Fibroblast of lung (primary cell): ENCODE measurements at regions not wholly inside any gene's neighbourhood (a gene's known extent, or its start where the extent isn't known, plus 50 kb on each side); places are given as distances from the start of the nearest gene placed in this dataset.

Experiments
- DNase-seq, 2 donors: peaks; one replicate each; pipeline versions ENCODE4 v3.0.0 to v3.0.0-alpha.2; 2010; ENCODE audit warnings: low read depth in 2 of 2
- H2AFZ ChIP-seq: 2 replicates; pipeline ENCODE4 v1.5.1; 2012; ENCODE audit warnings: low read length, control low read depth, inconsistent platforms
- H3K27ac ChIP-seq: 2 replicates; pipeline ENCODE4 v1.5.1; 2011; ENCODE audit warnings: low read length, control low read depth; ENCODE audit not compliant: insufficient read depth
- H3K27me3 ChIP-seq: 2 replicates; pipeline ENCODE4 v1.5.1; 2011; ENCODE audit warnings: mild to moderate bottlenecking, low read length; ENCODE audit not compliant: control insufficient read depth, insufficient read depth
- H3K36me3 ChIP-seq: 2 replicates; pipeline ENCODE4 v1.5.1; 2011; ENCODE audit warnings: low read length; ENCODE audit not compliant: control insufficient read depth, insufficient read depth
- H3K4me1 ChIP-seq: 2 replicates; pipeline ENCODE4 v1.5.1; 2011; ENCODE audit warnings: low read length; ENCODE audit not compliant: control insufficient read depth, insufficient read depth; ENCODE audit errors: extremely low read depth
- H3K4me2 ChIP-seq: 2 replicates; pipeline ENCODE4 v1.5.1; 2011; ENCODE audit warnings: low read length, control low read depth; ENCODE audit not compliant: insufficient read depth; ENCODE audit errors: extremely low read depth
- H3K4me3 ChIP-seq, 4 experiments: fragments of 200-600 bp in 1 of 4; sonication (generic) in 1 of 4; replicated peaks in 1 of 4; 2 replicates each; pipeline ENCODE4 v1.5.1; 2011 to 2016; ENCODE audit warnings: low read length in 4 of 4, low read depth in 3 of 4, mild to moderate bottlenecking in 3 of 4, control low read depth in 2 of 4, inconsistent platforms in 1 of 4, mixed read lengths in 1 of 4; ENCODE audit not compliant: insufficient read depth in 1 of 4; ENCODE audit errors: control extremely low read depth in 1 of 4
- H3K79me2 ChIP-seq: 2 replicates; pipeline ENCODE4 v1.5.1; 2012; ENCODE audit warnings: mild to moderate bottlenecking, low read length, inconsistent platforms; ENCODE audit not compliant: control insufficient read depth, insufficient read depth
- H3K9ac ChIP-seq: 2 replicates; pipeline ENCODE4 v1.5.1; 2011; ENCODE audit warnings: mild to moderate bottlenecking, low read length, control low read depth; ENCODE audit not compliant: insufficient read depth
- H3K9me3 ChIP-seq: 2 replicates; pipeline ENCODE4 v1.5.1; 2012; ENCODE audit warnings: low read depth, low read length; ENCODE audit not compliant: control insufficient read depth, insufficient read depth
- H4K20me1 ChIP-seq: 2 replicates; pipeline ENCODE4 v1.5.1; 2011; ENCODE audit warnings: low read length; ENCODE audit not compliant: control insufficient read depth, insufficient read depth; ENCODE audit errors: extremely low read depth
- EZH2 ChIP-seq: IDR thresholded peaks from 2 replicates; pipeline ENCODE4 v1.5.1; 2012; ENCODE audit warnings: low read length, control low read depth, mild to moderate bottlenecking; ENCODE audit errors: missing control alignments
- TF ChIP-seq, protein P1 (sequence below), 2 donors: IDR thresholded peaks in 1 of 2; conservative IDR thresholded peaks in 1 of 2; 1 replicate in 1 of 2; 2 replicates in 1 of 2; pipeline ENCODE4 v1.5.1; 2011 to 2012; ENCODE audit warnings: low read length in 2 of 2, control low read depth in 1 of 2, inconsistent platforms in 1 of 2, low read depth in 1 of 2, mild to moderate bottlenecking in 1 of 2

DNA sequence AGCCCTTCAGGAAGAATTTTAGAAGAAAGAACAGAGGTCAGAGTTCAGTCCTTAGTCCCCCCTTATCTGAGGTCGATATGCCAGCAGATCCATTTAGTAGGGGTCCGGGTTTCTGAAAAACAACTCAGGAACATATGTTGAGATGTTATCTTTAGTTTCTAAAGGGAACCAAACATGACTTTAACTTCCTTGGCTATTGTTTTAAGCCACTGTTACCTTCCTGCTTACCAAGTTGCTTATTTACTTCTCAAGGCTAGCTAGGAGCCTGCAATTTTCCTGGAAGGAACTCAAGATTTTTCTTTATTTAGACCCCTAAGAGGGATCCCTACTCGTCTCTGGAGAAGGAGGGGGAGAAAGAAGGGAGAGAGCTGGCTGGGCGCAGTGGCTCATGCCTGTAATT, 54.3 kb downstream of the KCNC4 start:
- Histone ChIP-seq H3K4me2 (no peak overlapping the region), H3K4me1 (no peaks in the 10 kb centered on the region), H3K9ac (no peak overlapping the region), H3K27ac (no peak overlapping the region), H3K27me3 (peaks cover 11% of the 10 kb centered on the region), H3K4me3 (no peak overlapping the region), H2AFZ (no peak overlapping the region), H3K9me3 (no peaks in the 10 kb centered on the region), H3K36me3 (no peaks in the 10 kb centered on the region), H3K79me2 (no peaks in the 10 kb centered on the region), H4K20me1 (no peaks in the 10 kb centered on the region)
- no peak for DNase-seq
- TF ChIP-seq, protein P1, sequence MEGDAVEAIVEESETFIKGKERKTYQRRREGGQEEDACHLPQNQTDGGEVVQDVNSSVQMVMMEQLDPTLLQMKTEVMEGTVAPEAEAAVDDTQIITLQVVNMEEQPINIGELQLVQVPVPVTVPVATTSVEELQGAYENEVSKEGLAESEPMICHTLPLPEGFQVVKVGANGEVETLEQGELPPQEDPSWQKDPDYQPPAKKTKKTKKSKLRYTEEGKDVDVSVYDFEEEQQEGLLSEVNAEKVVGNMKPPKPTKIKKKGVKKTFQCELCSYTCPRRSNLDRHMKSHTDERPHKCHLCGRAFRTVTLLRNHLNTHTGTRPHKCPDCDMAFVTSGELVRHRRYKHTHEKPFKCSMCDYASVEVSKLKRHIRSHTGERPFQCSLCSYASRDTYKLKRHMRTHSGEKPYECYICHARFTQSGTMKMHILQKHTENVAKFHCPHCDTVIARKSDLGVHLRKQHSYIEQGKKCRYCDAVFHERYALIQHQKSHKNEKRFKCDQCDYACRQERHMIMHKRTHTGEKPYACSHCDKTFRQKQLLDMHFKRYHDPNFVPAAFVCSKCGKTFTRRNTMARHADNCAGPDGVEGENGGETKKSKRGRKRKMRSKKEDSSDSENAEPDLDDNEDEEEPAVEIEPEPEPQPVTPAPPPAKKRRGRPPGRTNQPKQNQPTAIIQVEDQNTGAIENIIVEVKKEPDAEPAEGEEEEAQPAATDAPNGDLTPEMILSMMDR (conservative IDR thresholded peaks at IDR 0.05 in 1 of 2, IDR thresholded peaks at IDR 0.05 in 1 of 2; ENCODE audit: low read depth in 1 of 2, low read length in 2 of 2): no peak
- no peak for TF ChIP-seq EZH2

DNA sequence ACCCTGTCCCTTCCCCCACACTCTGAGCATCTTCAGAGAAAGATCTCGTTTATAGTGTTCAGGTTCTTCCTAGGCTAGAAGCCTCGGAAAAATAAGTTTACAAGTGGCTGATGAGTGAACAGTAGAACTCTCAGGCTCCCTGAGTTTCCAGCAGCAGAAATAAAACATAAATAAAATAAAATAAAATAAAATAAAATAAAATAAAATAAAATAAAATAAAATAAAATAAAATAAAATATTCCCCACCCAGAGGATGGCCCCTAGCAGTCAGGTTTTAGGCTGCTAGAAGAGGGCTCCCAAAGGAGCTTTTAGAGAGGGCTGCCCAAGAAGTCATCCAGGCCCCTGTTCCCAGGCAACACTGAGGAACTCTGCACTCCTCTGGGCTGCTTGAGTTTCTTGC, 55.1 kb downstream of the KCNC4 start:
- Histone ChIP-seq H3K4me3 (no peak overlapping the region), H2AFZ (no peak overlapping the region), H3K27me3 (peaks cover 11% of the 10 kb centered on the region), H3K4me2 (no peak overlapping the region), H3K79me2 (no peaks in the 10 kb centered on the region), H3K27ac (no peak overlapping the region), H3K9me3 (no peaks in the 10 kb centered on the region), H3K36me3 (no peaks in the 10 kb centered on the region), H3K4me1 (no peaks in the 10 kb centered on the region), H3K9ac (no peak overlapping the region), H4K20me1 (no peaks in the 10 kb centered on the region)
- no peak for TF ChIP-seq EZH2
- TF ChIP-seq, protein P1 (conservative IDR thresholded peaks at IDR 0.05 in 1 of 2, IDR thresholded peaks at IDR 0.05 in 1 of 2; ENCODE audit: low read depth in 1 of 2, low read length in 2 of 2): no peak
- no peak for DNase-seq

DNA sequence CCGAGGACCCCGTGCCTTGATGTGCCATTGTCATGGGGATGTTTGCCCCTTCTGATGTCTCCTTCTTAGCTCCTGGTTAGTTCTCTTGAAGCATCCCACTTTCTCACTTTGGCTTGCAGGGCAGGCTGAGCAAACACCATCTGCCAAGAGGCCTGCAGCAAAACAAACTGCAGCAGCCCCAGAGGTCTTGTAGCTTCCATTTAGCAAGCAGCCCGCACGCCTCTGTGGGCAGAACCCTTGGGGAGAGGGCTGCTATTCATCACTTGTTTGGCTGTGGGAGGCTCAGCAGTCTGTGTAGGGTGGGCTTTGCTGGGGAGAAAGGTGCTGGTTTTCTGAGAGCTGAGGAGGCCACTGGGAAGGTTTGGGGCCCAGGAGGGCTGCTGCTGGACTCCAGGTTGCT, 56.7 kb downstream of the KCNC4 start:
- H3K9ac ChIP-seq: no peak overlapping the region
- no peak for TF ChIP-seq EZH2
- TF ChIP-seq, protein P1 (conservative IDR thresholded peaks at IDR 0.05 in 1 of 2, IDR thresholded peaks at IDR 0.05 in 1 of 2; ENCODE audit: low read depth in 1 of 2, low read length in 2 of 2): no peak
- H3K4me2 ChIP-seq: no peak overlapping the region
- no peak overlapping the region for H3K4me3 ChIP-seq
- H3K4me1 ChIP-seq: no peaks in the 10 kb centered on the region
- no peaks in the 10 kb centered on the region for H3K36me3 ChIP-seq
- peaks cover 18% of the 10 kb centered on the region for H3K27me3 ChIP-seq
- DNase-seq: no peak
- no peaks in the 10 kb centered on the region for H3K79me2 ChIP-seq
- H3K27ac ChIP-seq: no peak overlapping the region
- no peaks in the 10 kb centered on the region for H3K9me3 ChIP-seq
- H4K20me1 ChIP-seq: no peaks in the 10 kb centered on the region
- no peak overlapping the region for H2AFZ ChIP-seq
